GM20431 (cell line): ENCODE measurements at regions not wholly inside any gene's neighbourhood (a gene's known extent, or its start where the extent isn't known, plus 50 kb on each side); places are given as distances from the start of the nearest gene placed in this dataset.

ENCODE experiments used
- in situ Hi-C: fragments of 300-500 bp; cut with MseI, MboI; formaldehyde crosslinking; loops from one replicate; pipeline ENCODE4 v1.15.0; 2020; ENCODE audit warnings: low sequenced_read_pairs; ENCODE audit not compliant: unreplicated experiment

DNA sequence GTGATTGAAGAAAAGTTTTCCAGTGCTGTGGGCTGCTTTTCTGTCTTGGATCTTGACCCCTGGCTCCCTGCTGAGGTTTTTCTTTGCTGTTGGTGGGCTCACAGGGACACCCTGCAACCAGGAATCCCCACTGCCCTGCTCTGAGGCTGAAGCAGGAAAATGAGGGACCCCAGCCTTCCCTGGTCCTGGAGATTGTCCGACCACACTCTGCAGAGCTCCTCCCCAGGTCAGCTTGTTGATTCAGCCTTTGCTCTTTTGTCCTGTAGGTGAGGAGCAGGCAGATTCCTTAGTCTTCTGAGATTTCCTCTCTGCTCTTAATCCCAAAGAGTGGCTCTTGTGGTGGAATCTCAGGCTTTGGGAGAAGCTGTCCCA, 194.5 kb downstream of the RPLP1 start:
- in situ Hi-C loops = no loop called here

- in situ Hi-C loops = no loop called here
Observed at GRCh38 chr15:69648212-69648611, 195.6 kb downstream of the RPLP1 start.

- in situ Hi-C loops = no loop called here
Observed at GRCh38 chr15:69648775-69649735, 196.4 kb downstream of the RPLP1 start.

DNA sequence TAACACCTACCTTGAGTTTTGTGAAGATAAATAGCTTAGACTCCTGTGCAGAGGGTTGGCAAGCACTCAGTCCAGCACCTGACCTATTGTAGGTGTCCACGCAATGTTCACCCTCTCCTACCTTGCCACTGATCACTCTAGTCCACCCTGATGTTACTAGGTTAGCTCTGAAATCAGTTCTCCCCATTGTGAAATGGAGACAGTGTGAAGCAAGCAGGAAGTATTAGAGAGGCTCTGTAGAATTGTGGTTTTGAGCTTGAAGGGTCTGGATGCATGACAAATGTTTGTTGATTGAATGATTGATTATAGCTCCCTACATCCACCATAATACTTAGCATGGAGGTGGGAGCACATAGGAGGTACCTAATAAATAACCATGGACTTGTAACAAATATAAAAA, 199.7 kb downstream of the RPLP1 start:
- in situ Hi-C loops = no loop called here

- in situ Hi-C loops = no loop called here
Observed at GRCh38 chr15:69652751-69653305, 200.2 kb downstream of the RPLP1 start.

DNA sequence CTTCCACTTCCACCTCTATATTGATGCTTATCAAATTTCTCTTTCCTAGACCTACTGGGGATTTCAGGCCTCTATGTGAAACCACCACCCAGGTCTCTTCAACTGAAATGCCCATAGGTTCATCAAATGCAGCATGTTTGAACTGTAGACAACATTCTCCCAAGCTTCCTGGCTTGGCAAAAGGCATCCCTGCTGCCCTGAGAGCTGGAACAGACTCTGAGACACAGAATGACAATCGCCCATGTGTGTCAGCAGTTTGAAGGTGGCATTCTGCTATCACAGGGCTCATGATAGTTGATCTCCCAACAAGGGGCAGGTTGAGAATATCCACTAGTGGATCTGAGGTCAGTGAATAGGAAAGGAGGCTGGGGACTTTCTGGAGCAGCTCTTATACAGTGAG, 200.7 kb downstream of the RPLP1 start:
- in situ Hi-C loops = no loop called here

GRCh38 chr15:69653846-69654245, 201.2 kb downstream of the RPLP1 start:
- in situ Hi-C loops = no loop called here

DNA sequence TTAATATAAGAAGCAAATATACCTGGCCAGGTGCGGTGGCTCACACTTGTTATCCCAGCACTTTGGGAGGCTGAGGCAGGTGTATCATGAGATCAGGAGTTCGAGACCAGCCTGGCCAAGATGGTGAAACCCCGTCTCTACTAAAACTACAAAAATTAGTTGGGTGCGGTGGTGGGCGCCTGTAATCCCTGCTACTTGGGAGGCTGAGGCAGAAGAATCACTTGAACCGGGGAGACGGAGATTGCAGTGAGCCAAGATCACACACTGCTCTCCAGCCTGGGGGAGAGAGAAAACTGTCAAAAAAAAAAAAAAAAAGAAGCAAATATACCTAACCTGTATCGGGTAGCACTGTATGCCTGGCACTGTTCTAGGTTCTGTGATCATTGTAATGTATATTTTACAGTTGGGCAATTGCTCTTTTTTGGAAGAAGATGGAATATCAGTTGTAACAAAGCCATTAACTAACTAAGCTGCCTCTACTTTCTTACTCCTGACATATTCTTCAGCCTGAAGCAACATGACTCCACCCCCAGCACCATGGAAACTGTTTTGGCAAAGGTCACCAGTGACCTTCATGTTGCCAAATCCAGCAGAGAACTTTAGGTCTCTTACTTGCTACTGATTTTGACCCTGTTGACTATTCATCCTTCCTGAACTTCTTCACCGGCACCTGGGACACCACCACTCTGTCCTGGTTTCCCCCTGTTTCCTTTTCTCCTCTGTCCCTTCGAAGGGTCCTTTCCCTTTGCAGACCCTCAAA, 203.8 kb downstream of the RPLP1 start:
- in situ Hi-C loops = no loop called here

- in situ Hi-C loops = no loop called here
Observed at GRCh38 chr15:69657626-69658025, 205.0 kb downstream of the RPLP1 start.

DNA sequence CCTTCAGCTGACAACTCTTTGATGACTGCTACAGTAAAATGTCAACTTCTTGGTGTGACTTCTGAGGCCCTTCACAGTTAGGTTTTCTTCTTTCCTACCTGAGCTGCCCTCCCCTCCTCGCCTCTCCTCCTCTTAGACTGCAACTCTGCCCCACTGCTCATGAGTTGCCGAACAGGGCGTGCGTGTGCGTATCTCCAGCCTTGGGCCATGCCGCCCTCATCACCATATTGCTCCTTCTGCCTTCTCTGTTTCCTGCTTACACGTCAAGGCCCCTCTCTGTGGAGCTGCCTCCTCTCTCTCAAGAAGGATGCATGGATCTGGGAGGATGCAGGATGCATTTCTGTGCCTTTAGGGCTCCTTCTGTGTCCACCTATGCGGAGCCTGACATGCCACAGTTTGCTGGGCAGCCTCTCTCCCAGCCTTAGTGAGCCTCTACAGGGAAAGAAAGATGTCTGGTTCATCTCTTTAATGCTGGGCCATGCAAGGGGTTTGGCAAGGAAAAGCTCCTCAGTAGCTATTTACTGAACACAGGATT, 205.9 kb downstream of the RPLP1 start:
- in situ Hi-C loops = no loop called here

DNA sequence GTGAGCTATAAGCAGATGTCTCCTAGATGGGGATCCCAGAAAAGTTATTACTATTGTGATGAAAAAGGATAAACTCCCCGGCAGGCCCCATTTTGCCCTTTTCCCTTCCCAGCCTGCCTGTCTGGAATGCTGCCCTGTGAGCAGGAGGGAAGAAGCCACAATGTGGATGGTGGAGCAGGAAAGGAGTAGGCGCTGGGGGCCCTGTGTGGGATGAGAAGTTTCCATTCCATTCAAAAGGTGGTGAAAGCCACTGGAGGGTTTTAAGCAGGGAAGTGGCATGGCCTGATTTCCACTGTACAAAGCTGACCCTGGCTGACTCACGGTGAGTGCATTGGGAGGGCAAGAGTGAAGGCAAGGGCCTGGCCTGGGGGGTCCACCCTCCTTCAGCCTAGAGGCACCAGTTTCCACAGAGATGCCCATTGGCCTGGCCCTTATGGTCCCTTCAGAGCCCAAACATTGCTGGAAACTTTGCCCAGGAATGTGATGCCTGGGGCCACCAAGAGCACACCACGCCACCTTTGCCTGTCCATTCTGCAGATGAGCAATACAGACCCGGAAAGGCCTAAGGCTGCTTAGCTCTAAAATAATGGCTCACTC, 206.9 kb downstream of the RPLP1 start:
- in situ Hi-C loops = no loop called here

DNA sequence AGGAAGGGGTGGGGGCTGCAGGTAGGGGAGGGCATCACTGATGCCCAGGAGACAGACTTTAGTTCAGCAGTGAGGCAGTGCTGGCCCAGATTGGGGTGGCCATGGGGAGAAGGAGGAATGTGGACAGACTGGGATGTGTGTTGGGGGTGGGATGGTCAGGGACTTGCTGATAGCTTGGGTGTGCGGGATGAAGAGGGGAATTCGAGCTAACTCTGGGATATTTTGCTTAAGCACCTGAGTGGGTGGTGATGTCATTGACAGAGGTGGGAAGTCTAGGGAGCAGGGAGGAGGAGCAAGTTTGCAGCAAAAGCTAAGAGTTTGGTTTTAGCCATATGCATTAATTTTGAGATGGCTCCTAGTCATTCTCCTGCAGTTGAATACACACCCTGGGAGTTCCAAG, 207.5 kb downstream of the RPLP1 start:
- in situ Hi-C loops = no loop called here

- in situ Hi-C loops = no loop called here
Observed at GRCh38 chr15:69660658-69661405, 208.2 kb downstream of the RPLP1 start.

- in situ Hi-C loops = no loop called here
Observed at GRCh38 chr15:69661446-69661845, 208.8 kb downstream of the RPLP1 start.

DNA sequence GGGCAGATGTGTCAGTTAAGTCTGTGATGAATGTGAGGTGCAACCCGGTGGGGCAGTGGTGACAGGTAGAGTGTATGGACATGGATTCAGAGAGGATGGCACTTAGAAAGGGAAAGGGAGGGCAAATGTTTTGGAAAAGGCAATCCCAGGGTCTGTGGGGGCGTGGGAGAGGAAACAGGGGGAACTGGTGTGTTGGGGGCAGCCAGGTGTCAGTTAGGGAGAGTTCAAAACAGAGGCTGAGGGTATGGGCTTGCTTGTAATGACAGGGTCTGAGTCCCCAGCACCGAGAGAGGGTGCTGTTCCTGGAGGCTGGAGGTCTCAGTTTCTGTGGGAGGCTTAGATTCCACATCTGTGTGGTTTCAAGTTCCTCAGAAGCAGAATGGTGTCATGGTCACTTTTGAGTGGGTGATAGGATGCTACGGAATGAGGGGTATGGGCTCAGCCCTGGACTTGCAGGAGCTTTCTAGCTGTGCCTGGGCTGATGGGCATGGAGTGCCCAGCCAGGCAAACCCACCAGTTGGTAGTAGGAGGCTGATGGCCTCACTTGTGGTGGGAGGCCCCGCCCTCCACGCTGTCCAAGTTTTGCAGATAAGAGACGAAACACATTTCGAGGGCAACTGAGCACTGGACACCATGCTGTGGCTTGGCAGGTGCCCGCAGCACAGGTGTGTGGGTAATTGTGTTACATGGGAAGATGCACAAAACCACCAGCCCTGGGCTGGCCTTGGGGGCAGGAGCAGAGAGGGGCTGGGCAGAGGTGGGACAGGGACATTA, 209.4 kb downstream of the RPLP1 start:
- in situ Hi-C loops = no loop called here

GRCh38 chr15:69662645-69663000, 210.0 kb downstream of the RPLP1 start:
- in situ Hi-C loops = no loop called here

GRCh38 chr15:69663441-69663840, 210.8 kb downstream of the RPLP1 start:
- in situ Hi-C loops = no loop called here

GRCh38 chr15:69663982-69664381, 211.4 kb downstream of the RPLP1 start:
- in situ Hi-C loops = no loop called here
